Neural progenitor cell (in vitro differentiated cells): ENCODE measurements at regions not wholly inside any gene's neighbourhood (a gene's known extent, or its start where the extent isn't known, plus 50 kb on each side); places are given as distances from the start of the nearest gene placed in this dataset.

ENCODE experiments used
- DNase-seq: peaks from one replicate; pipeline ENCODE4 v3.0.0-alpha.2; 2016; ENCODE audit warnings: low spot score
- H2AFZ ChIP-seq: fragments of 200-600 bp; sonication (generic); replicated peaks from 2 replicates; pipeline ENCODE4 v1.6.1; 2016; ENCODE audit warnings: antibody characterized with exemption
- H3F3A ChIP-seq: fragments of 200-600 bp; sonication (generic); 2 replicates; pipeline ENCODE4 v1.6.1; 2016; ENCODE audit warnings: antibody characterized with exemption, low read depth
- H3K27ac ChIP-seq: fragments of 200-600 bp; sonication (generic); 2 replicates; pipeline ENCODE4 v1.5.1; 2016; ENCODE audit warnings: mild to moderate bottlenecking
- H3K27me3 ChIP-seq: fragments of 200-600 bp; sonication (generic); 2 replicates; pipeline ENCODE4 v1.6.1; 2016; ENCODE audit warnings: mild to moderate bottlenecking, moderate library complexity
- H3K36me3 ChIP-seq: fragments of 200-600 bp; sonication (generic); 2 replicates; pipeline ENCODE4 v1.5.1; 2016
- H3K4me1 ChIP-seq: fragments of 200-600 bp; sonication (generic); 2 replicates; pipeline ENCODE4 v1.6.1; 2016; ENCODE audit warnings: mixed run types
- H3K4me2 ChIP-seq: fragments of 200-600 bp; sonication (generic); 2 replicates; pipeline ENCODE4 v1.6.1; 2016
- H3K4me3 ChIP-seq: fragments of 200-600 bp; sonication (generic); 2 replicates; pipeline ENCODE4 v1.5.1; 2016
- H3K79me2 ChIP-seq: fragments of 200-600 bp; sonication (generic); 2 replicates; pipeline ENCODE4 v1.6.1; 2016; ENCODE audit warnings: low read depth
- H3K9ac ChIP-seq: fragments of 200-600 bp; sonication (generic); 2 replicates; pipeline ENCODE4 v1.6.1; 2016
- H3K9me3 ChIP-seq: fragments of 200-600 bp; sonication (generic); 2 replicates; pipeline ENCODE4 v1.5.1; 2016; ENCODE audit warnings: low read depth
- H4K20me1 ChIP-seq: fragments of 200-600 bp; sonication (generic); 2 replicates; pipeline ENCODE4 v1.6.1; 2016; ENCODE audit warnings: low read depth
- H3K27ac Mint-ChIP-seq: 3 replicates; pipeline ENCODE4 v1.8.0; 2021; ENCODE audit warnings: mixed read lengths
- H3K27me3 Mint-ChIP-seq: 2 replicates; pipeline ENCODE4 v1.8.0; 2022; ENCODE audit warnings: low read depth, mild to moderate bottlenecking, inconsistent platforms, moderate library complexity, mixed read lengths; ENCODE audit not compliant: insufficient read depth
- H3K36me3 Mint-ChIP-seq: 3 replicates; pipeline ENCODE4 v1.8.0; 2021; ENCODE audit warnings: mixed read lengths
- H3K4me1 Mint-ChIP-seq: 3 replicates; pipeline ENCODE4 v1.8.0; 2021; ENCODE audit warnings: mixed read lengths
- H3K4me3 Mint-ChIP-seq: 3 replicates; pipeline ENCODE4 v1.8.0; 2021; ENCODE audit warnings: mild to moderate bottlenecking, moderate library complexity, mixed read lengths
- H3K9me3 Mint-ChIP-seq: 3 replicates; pipeline ENCODE4 v1.8.0; 2020; ENCODE audit warnings: mixed read lengths
- CTCF ChIP-seq: fragments of 200-600 bp; sonication (generic); IDR thresholded peaks from 2 replicates; pipeline ENCODE4 v1.5.1; 2017; ENCODE audit warnings: antibody characterized with exemption, mild to moderate bottlenecking
- EZH2 ChIP-seq: fragments of 200-600 bp; sonication (generic); IDR thresholded peaks from 2 replicates; pipeline ENCODE4 v1.6.1; 2017; ENCODE audit warnings: antibody characterized with exemption, mild to moderate bottlenecking, moderate library complexity
- EZH2phosphoT487 ChIP-seq: fragments of 200-600 bp; sonication (generic); IDR thresholded peaks from 2 replicates; pipeline ENCODE4 v1.6.1; 2017; ENCODE audit warnings: antibody characterized with exemption

GRCh38 chr4:123671636-123672404 is 275.2 kb downstream of the SPRY1 start:
- Histone ChIP-seq H3K36me3 (no peaks in the 10 kb centered on the region), H3K9me3 (no peaks in the 10 kb centered on the region), H3K27me3 (no peaks in the 10 kb centered on the region), H3K27ac (no peak overlapping the region), H3K9ac (no peak overlapping the region), H4K20me1 (no peaks in the 10 kb centered on the region), H3K79me2 (no peaks in the 10 kb centered on the region), H3K4me1 (peaks cover 12% of the 10 kb centered on the region), H3F3A (no peaks in the 10 kb centered on the region), H2AFZ (no peak overlapping the region), H3K4me3 (no peak overlapping the region), H3K4me2 (no peak overlapping the region)
- TF ChIP-seq EZH2phosphoT487, result no peak
- TF ChIP-seq EZH2, result no peak
- TF ChIP-seq CTCF, result no peak
- H3K4me1 Mint-ChIP-seq, result peaks cover 5% of the 10 kb centered on the region
- H3K27me3 Mint-ChIP-seq, result no peaks in the 10 kb centered on the region
- no peak overlapping the region for H3K27ac Mint-ChIP-seq
- H3K36me3 Mint-ChIP-seq, result peaks cover 4% of the 10 kb centered on the region
- no peak overlapping the region for H3K4me3 Mint-ChIP-seq
- peaks cover 28% of the 10 kb centered on the region for H3K9me3 Mint-ChIP-seq
- no peak for DNase-seq

- no peak overlapping the region for H3K4me3 Mint-ChIP-seq
- peaks cover 5% of the 10 kb centered on the region for H3K4me1 Mint-ChIP-seq
- Histone ChIP-seq H3K4me2 (no peak overlapping the region), H4K20me1 (no peaks in the 10 kb centered on the region), H3F3A (no peaks in the 10 kb centered on the region), H3K27ac (no peak overlapping the region), H3K9me3 (no peaks in the 10 kb centered on the region), H3K27me3 (no peaks in the 10 kb centered on the region), H3K4me3 (no peak overlapping the region), H2AFZ (no peak overlapping the region), H3K79me2 (no peaks in the 10 kb centered on the region), H3K36me3 (no peaks in the 10 kb centered on the region), H3K4me1 (peaks cover 15% of the 10 kb centered on the region), H3K9ac (no peak overlapping the region)
- peaks cover 3% of the 10 kb centered on the region for H3K36me3 Mint-ChIP-seq
- TF ChIP-seq EZH2, result no peak
- no peak for TF ChIP-seq EZH2phosphoT487
- no peak for TF ChIP-seq CTCF
- H3K27me3 Mint-ChIP-seq, result no peaks in the 10 kb centered on the region
- no peak overlapping the region for H3K27ac Mint-ChIP-seq
- peaks cover 16% of the 10 kb centered on the region for H3K9me3 Mint-ChIP-seq
- DNase-seq, result no peak
Measured at GRCh38 chr4:123672987-123673386, 276.4 kb downstream of the SPRY1 start.

- H3K27ac ChIP-seq, result no peak overlapping the region
- H3K4me1 Mint-ChIP-seq, result peaks cover 5% of the 10 kb centered on the region
- H2AFZ ChIP-seq, result no peak overlapping the region
- H3K36me3 Mint-ChIP-seq, result no peaks in the 10 kb centered on the region
- no peak overlapping the region for H3K4me3 ChIP-seq
- H3K9me3 ChIP-seq, result no peaks in the 10 kb centered on the region
- peaks cover 11% of the 10 kb centered on the region for H3K9me3 Mint-ChIP-seq
- DNase-seq, result no peak
- H4K20me1 ChIP-seq, result no peaks in the 10 kb centered on the region
- H3K9ac ChIP-seq, result no peak overlapping the region
- no peak overlapping the region for H3K4me2 ChIP-seq
- TF ChIP-seq EZH2phosphoT487 (no peak), EZH2 (no peak), CTCF (no peak)
- H3K27ac Mint-ChIP-seq, result no peak overlapping the region
- H3K36me3 ChIP-seq, result no peaks in the 10 kb centered on the region
- H3K27me3 Mint-ChIP-seq, result no peaks in the 10 kb centered on the region
- H3K4me3 Mint-ChIP-seq, result no peak overlapping the region
- no peaks in the 10 kb centered on the region for H3K27me3 ChIP-seq
- H3K79me2 ChIP-seq, result no peaks in the 10 kb centered on the region
- peaks cover 15% of the 10 kb centered on the region for H3K4me1 ChIP-seq
- H3F3A ChIP-seq, result no peaks in the 10 kb centered on the region
Measured at GRCh38 chr4:123673971-123674370, 277.4 kb downstream of the SPRY1 start.
